Mammary epithelial cell (primary cell): ENCODE measurements at regions not wholly inside any gene's neighbourhood (a gene's known extent, or its start where the extent isn't known, plus 50 kb on each side); places are given as distances from the start of the nearest gene placed in this dataset.

Experiments
- EZH2 ChIP-seq: IDR thresholded peaks from 2 replicates; pipeline ENCODE4 v1.6.1; 2012; ENCODE audit warnings: low read length, inconsistent platforms, borderline replicate concordance
- TF ChIP-seq, protein P1 (sequence below), 2 donors: IDR thresholded peaks in 1 of 2; conservative IDR thresholded peaks in 1 of 2; 2 replicates each; pipeline ENCODE4 v1.5.1; 2011 to 2012; ENCODE audit warnings: inconsistent platforms in 2 of 2, low read length in 2 of 2, mild to moderate bottlenecking in 2 of 2, control low read depth in 1 of 2, low read depth in 1 of 2; ENCODE audit not compliant: insufficient read depth in 1 of 2; ENCODE audit errors: extremely low read depth in 1 of 2

DNA sequence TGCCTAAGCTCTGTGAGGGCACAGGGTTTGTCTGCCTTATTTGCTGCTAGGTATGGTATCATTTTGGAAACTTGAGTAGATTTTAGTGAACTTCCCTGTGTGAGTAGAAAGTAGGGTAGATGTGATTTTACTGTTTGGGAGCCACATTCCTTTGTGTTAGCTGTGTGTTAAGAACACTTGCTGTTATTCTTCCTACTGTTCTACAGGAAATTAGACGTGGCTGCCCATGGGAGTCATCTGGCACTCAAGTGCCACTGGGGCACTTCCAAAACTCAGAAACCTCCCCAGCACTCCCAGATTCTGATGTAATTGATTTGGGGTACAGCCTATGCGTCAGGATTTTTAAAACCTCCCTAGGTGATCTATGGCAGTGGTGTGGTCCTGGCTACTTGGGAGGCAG is 369.9 kb upstream of the C2CD4B start:
- TF ChIP-seq EZH2: no peak
- TF ChIP-seq, protein P1, sequence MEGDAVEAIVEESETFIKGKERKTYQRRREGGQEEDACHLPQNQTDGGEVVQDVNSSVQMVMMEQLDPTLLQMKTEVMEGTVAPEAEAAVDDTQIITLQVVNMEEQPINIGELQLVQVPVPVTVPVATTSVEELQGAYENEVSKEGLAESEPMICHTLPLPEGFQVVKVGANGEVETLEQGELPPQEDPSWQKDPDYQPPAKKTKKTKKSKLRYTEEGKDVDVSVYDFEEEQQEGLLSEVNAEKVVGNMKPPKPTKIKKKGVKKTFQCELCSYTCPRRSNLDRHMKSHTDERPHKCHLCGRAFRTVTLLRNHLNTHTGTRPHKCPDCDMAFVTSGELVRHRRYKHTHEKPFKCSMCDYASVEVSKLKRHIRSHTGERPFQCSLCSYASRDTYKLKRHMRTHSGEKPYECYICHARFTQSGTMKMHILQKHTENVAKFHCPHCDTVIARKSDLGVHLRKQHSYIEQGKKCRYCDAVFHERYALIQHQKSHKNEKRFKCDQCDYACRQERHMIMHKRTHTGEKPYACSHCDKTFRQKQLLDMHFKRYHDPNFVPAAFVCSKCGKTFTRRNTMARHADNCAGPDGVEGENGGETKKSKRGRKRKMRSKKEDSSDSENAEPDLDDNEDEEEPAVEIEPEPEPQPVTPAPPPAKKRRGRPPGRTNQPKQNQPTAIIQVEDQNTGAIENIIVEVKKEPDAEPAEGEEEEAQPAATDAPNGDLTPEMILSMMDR (conservative IDR thresholded peaks at IDR 0.05 in 1 of 2, IDR thresholded peaks at IDR 0.05 in 1 of 2; ENCODE audit: extremely low read depth in 1 of 2, insufficient read depth in 1 of 2, low read depth in 1 of 2, low read length in 2 of 2): no peak
